Lower leg skin (tissue), 4 donors: ENCODE measurements at regions not wholly inside any gene's neighbourhood (a gene's known extent, or its start where the extent isn't known, plus 50 kb on each side); places are given as distances from the start of the nearest gene placed in this dataset.

Source experiments
- DNase-seq, 2 donors: peaks; one replicate each; pipeline ENCODE4 v3.0.0-alpha.2; 2019; ENCODE audit warnings: low spot score in 2 of 2
- H3K4me3 ChIP-seq: fragments of 200-600 bp; sonication (generic); 2 replicates; pipeline ENCODE4 v1.5.1; 2017; ENCODE audit warnings: mild to moderate bottlenecking, low read depth; ENCODE audit not compliant: poor library complexity, severe bottlenecking
- POLR2A ChIP-seq, 2 donors: fragments of 450-650 bp; IDR thresholded peaks; one replicate each; pipeline ENCODE4 v1.6.1; 2016 to 2017; ENCODE audit warnings: antibody characterized with exemption in 2 of 2, mild to moderate bottlenecking in 1 of 2, moderate library complexity in 1 of 2
- WGBS, 2 donors: methylation state at CpG; one replicate each; pipeline ENCODE4 v1.1.5; 2018; 5-methylcytosine and 5-hydroxymethylcytosine counted together
- intact Hi-C: fragments of 100-400 bp; cut with DNase I; formaldehyde crosslinking; loops from one replicate; pipeline ENCODE4 v1.15.0; 2023; ENCODE audit warnings: low total_unique reads
- TF ChIP-seq, protein P1 (sequence below), 3 donors: fragments of 450-650 bp; IDR thresholded peaks; one replicate each; pipeline ENCODE4 v1.5.1; 2016; ENCODE audit warnings: antibody characterized with exemption in 3 of 3, mild to moderate bottlenecking in 3 of 3, moderate library complexity in 2 of 3

DNA sequence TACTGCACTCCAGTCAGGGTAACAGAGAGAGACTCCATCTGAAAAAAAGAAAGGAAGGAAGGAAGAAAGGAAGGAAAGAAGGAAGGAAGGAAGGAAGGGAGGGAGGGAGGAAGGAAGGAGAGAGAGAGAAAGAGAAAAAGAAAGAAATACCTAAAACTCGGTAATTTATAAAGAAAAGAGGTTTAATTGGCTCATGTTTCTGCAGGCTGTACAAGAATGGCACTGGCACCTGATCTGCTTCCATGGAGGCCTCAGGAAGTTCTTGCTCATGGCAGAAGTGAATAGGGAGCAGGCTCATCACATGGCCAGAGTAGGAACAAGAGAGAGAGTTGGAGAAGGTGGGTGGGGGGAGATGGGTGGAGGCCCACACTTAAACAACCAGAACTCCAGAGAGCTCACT is 215.2 kb upstream of the IRX3 start:
- intact Hi-C loops: no loop called here
- TF ChIP-seq, protein P1, sequence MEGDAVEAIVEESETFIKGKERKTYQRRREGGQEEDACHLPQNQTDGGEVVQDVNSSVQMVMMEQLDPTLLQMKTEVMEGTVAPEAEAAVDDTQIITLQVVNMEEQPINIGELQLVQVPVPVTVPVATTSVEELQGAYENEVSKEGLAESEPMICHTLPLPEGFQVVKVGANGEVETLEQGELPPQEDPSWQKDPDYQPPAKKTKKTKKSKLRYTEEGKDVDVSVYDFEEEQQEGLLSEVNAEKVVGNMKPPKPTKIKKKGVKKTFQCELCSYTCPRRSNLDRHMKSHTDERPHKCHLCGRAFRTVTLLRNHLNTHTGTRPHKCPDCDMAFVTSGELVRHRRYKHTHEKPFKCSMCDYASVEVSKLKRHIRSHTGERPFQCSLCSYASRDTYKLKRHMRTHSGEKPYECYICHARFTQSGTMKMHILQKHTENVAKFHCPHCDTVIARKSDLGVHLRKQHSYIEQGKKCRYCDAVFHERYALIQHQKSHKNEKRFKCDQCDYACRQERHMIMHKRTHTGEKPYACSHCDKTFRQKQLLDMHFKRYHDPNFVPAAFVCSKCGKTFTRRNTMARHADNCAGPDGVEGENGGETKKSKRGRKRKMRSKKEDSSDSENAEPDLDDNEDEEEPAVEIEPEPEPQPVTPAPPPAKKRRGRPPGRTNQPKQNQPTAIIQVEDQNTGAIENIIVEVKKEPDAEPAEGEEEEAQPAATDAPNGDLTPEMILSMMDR (IDR thresholded peaks at IDR 0.05): no peak
- TF ChIP-seq POLR2A (IDR thresholded peaks at IDR 0.05): no peak
- DNase-seq: no peak
- H3K4me3 ChIP-seq: no peak overlapping the region
- WGBS, 2 donors: 94 to 95% methylated on average over 1 of the region's 1 CpG

DNA sequence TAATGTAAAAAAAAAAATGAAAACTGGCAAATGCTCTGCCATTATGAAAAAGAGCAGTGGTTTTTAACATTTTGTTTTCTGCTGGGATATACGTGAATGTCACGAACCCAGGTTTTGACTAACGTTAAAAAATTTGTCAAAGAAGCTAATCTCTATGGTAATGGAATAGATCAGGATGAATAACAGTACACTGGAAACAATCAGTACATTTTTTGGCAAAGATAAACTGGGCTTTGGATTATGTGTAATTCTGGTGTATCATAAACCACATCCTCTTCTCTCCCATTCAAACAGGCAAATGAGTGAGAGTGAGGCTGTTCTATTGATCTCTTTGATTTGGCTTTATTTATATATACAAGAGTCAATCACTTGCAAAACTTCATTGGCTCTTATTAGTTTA is 207.0 kb upstream of the IRX3 start:
- TF ChIP-seq POLR2A (IDR thresholded peaks at IDR 0.05): no peak
- TF ChIP-seq, protein P1 (IDR thresholded peaks at IDR 0.05): no peak
- no peak overlapping the region for H3K4me3 ChIP-seq
- no peak for DNase-seq
- intact Hi-C loops: no loop called here
- WGBS, 2 donors: 90 to 91% methylated on average over 3 of the region's 3 CpGs

DNA sequence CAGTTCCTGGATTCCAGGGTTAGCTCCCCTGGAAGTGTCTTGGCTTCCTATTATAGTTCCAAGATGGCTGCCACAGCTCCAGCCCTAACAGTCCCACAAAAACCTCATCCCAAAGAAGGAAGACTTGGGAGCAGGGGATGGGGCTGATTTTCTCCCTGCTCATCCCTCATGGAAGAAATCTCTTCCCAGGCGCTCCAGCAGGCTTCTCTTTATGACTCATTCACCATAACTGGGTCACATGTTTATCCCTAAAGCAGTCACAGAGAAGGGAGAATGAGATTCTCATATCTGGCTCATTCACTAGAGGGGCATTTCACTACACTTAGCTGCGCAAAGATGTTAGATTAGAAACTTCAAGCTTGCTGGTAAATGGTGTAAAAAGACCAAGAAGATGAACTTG is 206.5 kb upstream of the IRX3 start:
- no peak for DNase-seq
- H3K4me3 ChIP-seq: no peak overlapping the region
- 65 to 70% methylated on average over 2 of the region's 2 CpGs for WGBS, 2 donors
- intact Hi-C loops: no loop called here
- TF ChIP-seq, protein P1 (IDR thresholded peaks at IDR 0.05): no peak
- TF ChIP-seq POLR2A (IDR thresholded peaks at IDR 0.05): no peak

DNA sequence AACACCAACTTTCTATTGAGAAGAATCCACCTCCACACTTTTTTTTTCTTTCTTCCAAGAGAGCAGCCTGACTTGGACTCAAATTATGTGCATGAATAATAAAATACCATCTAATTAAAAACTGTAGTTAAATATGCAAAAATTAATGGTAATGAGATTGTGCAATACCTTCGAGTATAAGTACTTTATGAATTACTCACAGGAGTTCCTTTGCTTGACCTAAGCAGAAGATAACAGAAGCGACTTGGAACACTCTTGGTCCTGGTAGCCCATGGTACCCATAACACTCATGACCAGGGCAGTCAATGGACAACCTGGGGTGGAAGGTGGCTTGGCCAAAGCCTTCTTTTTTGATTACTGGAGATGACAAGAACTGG is 203.5 kb upstream of the IRX3 start:
- WGBS, 2 donors: 71 to 79% methylated on average over 2 of the region's 2 CpGs
- intact Hi-C loops: no loop called here

DNA sequence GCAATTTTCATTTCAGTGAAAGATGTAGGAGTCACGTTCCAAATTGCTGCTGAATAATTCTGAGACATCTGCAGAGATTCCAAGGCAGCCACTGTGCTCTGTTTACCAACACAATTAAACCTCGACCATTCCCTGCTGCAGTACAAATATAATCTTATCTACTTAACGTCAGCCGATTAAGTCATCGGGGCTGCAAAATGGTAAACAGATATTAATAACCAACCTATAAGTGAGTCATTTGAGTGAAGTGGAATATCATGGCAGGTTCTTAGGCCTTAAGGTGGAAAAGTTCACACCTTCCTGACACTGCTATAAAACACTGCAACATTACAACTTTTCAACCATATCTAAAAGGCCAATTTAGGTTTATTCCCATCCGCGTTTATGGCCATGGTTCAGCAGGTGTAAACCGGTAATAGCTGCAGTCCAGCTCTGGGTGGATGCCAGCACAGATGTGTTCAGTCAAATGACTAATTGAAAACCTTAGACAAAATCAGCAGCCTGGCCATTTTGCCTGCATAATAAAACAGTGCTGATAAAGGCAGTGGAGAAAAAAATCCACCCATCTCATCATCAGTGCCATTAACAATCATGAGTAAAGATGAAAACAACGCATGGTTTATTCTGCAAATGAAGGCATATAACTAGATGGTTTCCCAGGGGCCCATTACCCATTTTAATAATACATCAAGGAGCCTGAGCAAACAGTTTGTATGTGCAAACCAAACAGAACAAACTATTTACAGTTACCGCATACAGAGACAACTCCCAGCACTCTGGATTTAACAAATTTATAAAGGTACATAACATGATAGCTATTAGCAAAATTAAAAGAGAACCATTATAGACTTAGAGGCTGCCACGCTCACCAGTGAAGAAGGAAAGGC is 202.9 kb upstream of the IRX3 start:
- intact Hi-C loops: no loop called here
- TF ChIP-seq, protein P1 (IDR thresholded peaks at IDR 0.05): no peak
- TF ChIP-seq POLR2A (IDR thresholded peaks at IDR 0.05): no peak
- 74 to 78% methylated on average over 11 of the region's 11 CpGs for WGBS, 2 donors

More for the DNA sequence above, 203.5 kb upstream of the IRX3 start:
- no peak overlapping the region for H3K4me3 ChIP-seq
- no peak for DNase-seq
- TF ChIP-seq POLR2A (IDR thresholded peaks at IDR 0.05): no peak
- TF ChIP-seq, protein P1 (IDR thresholded peaks at IDR 0.05): no peak

More for the DNA sequence above, 202.9 kb upstream of the IRX3 start:
- H3K4me3 ChIP-seq: no peak overlapping the region
- DNase-seq: no peak
